Panc1 (cell line): ENCODE measurements at regions not wholly inside any gene's neighbourhood (a gene's known extent, or its start where the extent isn't known, plus 50 kb on each side); places are given as distances from the start of the nearest gene placed in this dataset.

Source experiments
- ATAC-seq: fragments of 200-7000 bp; cut with Tn5 transposase; 2 replicates; pipeline ENCODE4 v1.9.1; 2020; ENCODE audit warnings: mild to moderate bottlenecking, moderate library complexity
- BruUV-seq: library from RNA; stranded (reverse); fragments of 400-500 nt; replicated peaks from 2 replicates; lab custom pipeline; 2021; lab: Mats Ljungman, UMichigan
- CTCF ChIA-PET: fragments of 300-600 bp; sonication (Branson Sonifier 250); formaldehyde crosslinking; loops from one replicate; lab custom pipeline; 2022; ENCODE audit warnings: antibody characterized with exemption; lab: Charles Lee
- POLR2A ChIA-PET: fragments of 300-600 bp; sonication (Branson Sonifier 250); formaldehyde crosslinking; loops from one replicate; lab custom pipeline; 2022; ENCODE audit warnings: antibody characterized with exemption; lab: Charles Lee
- DNase-seq: peaks from one replicate; pipeline ENCODE4 v3.0.0-alpha.2; 2010; ENCODE audit warnings: low read depth, low spot score
- H3K27ac ChIP-seq: 2 replicates; pipeline ENCODE4 v1.5.1; 2011; ENCODE audit warnings: mild to moderate bottlenecking, low read length, inconsistent platforms
- H3K27me3 ChIP-seq: fragments of 200-500 bp; sonication (Bioruptor generic); 2 replicates; pipeline ENCODE4 v1.6.0; 2014; ENCODE audit warnings: low read length, inconsistent platforms; ENCODE audit not compliant: control insufficient read depth, insufficient read depth
- H3K36me3 ChIP-seq: fragments of 200-500 bp; sonication (Bioruptor generic); 2 replicates; pipeline ENCODE4 v1.5.1; 2014; ENCODE audit warnings: inconsistent platforms, mild to moderate bottlenecking, low read length, moderate library complexity; ENCODE audit not compliant: control insufficient read depth, insufficient read depth
- H3K4me1 ChIP-seq: 2 replicates; pipeline ENCODE4 v1.5.1; 2011; ENCODE audit warnings: inconsistent platforms, mild to moderate bottlenecking, low read length, moderate library complexity; ENCODE audit not compliant: control insufficient read depth, insufficient read depth
- H3K4me3 ChIP-seq, 2 experiments: 2 replicates each; pipeline ENCODE4 v1.5.1; 2011 to 2012; ENCODE audit warnings: low read depth in 2 of 2, low read length in 2 of 2, mild to moderate bottlenecking in 2 of 2, inconsistent platforms in 1 of 2, moderate library complexity in 1 of 2
- H3K9me3 ChIP-seq: fragments of 200-500 bp; sonication (Bioruptor generic); 2 replicates; pipeline ENCODE4 v1.5.1; 2014; ENCODE audit warnings: low read depth, mild to moderate bottlenecking, inconsistent platforms, low read length, moderate library complexity; ENCODE audit not compliant: control insufficient read depth, insufficient read depth
- POLR2AphosphoS5 ChIP-seq: IDR thresholded peaks from 2 replicates; pipeline ENCODE4 v1.6.1; 2012; ENCODE audit warnings: mild to moderate bottlenecking, low read depth, low read length, moderate library complexity
- REST ChIP-seq, 2 experiments: IDR thresholded peaks; 2 replicates each; pipeline ENCODE4 v1.6.1; 2011 to 2012; ENCODE audit warnings: low read depth in 2 of 2, control low read depth in 1 of 2, low read length in 1 of 2, mild to moderate bottlenecking in 1 of 2, moderate library complexity in 1 of 2; ENCODE audit not compliant: insufficient read depth in 1 of 2
- SIN3A ChIP-seq: IDR thresholded peaks from 2 replicates; pipeline ENCODE4 v1.6.1; 2012; ENCODE audit warnings: low read depth, mild to moderate bottlenecking, low read length, moderate library complexity, borderline replicate concordance; ENCODE audit not compliant: insufficient read depth
- TCF7L2 ChIP-seq: IDR thresholded peaks from 2 replicates; pipeline ENCODE4 v1.6.1; 2011; ENCODE audit warnings: mild to moderate bottlenecking, low read depth, low read length, inconsistent platforms
- in situ Hi-C: cut with HindIII; loops from 2 replicates; pipeline ENCODE4 v1.10.0; 2016; ENCODE audit warnings: low sequenced_read_pairs, low pct_unique_long_range_greater_than_20kb
- intact Hi-C: fragments of 100-400 bp; cut with micrococcal nuclease; formaldehyde crosslinking; loops from one replicate; pipeline ENCODE4 v1.10.0; 2022; ENCODE audit not compliant: unreplicated experiment
- TF ChIP-seq, protein P1 (sequence below): fragments of 450-650 bp; IDR thresholded peaks from 2 replicates; pipeline ENCODE4 v1.5.1; 2017; ENCODE audit warnings: mild to moderate bottlenecking

GRCh38 chr5:25562656-25563055 lies 917.9 kb upstream of the CDH10 start:
- Histone ChIP-seq H3K9me3 (no peaks in the 10 kb centered on the region), H3K4me3 (no peak overlapping the region), H3K27ac (no peak overlapping the region), H3K27me3 (no peaks in the 10 kb centered on the region), H3K36me3 (no peaks in the 10 kb centered on the region), H3K4me1 (no peaks in the 10 kb centered on the region)
- ChIA-PET POLR2A (no interaction called here), CTCF (no interaction called here)
- intact Hi-C loops (no loop called here), in situ Hi-C loops (no loop called here)
- BruUV-seq, result no TSS peak
- DNase-seq, result no peak
- TF ChIP-seq REST (IDR thresholded peaks at IDR 0.05; ENCODE audit: insufficient read depth in 1 of 2, low read depth in 2 of 2, low read length in 1 of 2) (no peak), SIN3A (no peak), POLR2AphosphoS5 (no peak), TCF7L2 (no peak)
- TF ChIP-seq, protein P1, sequence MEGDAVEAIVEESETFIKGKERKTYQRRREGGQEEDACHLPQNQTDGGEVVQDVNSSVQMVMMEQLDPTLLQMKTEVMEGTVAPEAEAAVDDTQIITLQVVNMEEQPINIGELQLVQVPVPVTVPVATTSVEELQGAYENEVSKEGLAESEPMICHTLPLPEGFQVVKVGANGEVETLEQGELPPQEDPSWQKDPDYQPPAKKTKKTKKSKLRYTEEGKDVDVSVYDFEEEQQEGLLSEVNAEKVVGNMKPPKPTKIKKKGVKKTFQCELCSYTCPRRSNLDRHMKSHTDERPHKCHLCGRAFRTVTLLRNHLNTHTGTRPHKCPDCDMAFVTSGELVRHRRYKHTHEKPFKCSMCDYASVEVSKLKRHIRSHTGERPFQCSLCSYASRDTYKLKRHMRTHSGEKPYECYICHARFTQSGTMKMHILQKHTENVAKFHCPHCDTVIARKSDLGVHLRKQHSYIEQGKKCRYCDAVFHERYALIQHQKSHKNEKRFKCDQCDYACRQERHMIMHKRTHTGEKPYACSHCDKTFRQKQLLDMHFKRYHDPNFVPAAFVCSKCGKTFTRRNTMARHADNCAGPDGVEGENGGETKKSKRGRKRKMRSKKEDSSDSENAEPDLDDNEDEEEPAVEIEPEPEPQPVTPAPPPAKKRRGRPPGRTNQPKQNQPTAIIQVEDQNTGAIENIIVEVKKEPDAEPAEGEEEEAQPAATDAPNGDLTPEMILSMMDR, result no peak
- ATAC-seq, result no peak

GRCh38 chr5:25554077-25554476 lies 909.3 kb upstream of the CDH10 start:
- Histone ChIP-seq H3K27ac (no peak overlapping the region), H3K9me3 (no peaks in the 10 kb centered on the region), H3K27me3 (no peaks in the 10 kb centered on the region), H3K4me1 (no peaks in the 10 kb centered on the region), H3K4me3 (no peak overlapping the region), H3K36me3 (no peaks in the 10 kb centered on the region)
- CTCF ChIA-PET, result no interaction called here
- intact Hi-C loops, result no loop called here
- DNase-seq (no peak), ATAC-seq (no peak)
- no TSS peak for BruUV-seq
- POLR2A ChIA-PET, result no interaction called here
- no peak for TF ChIP-seq TCF7L2
- in situ Hi-C loops, result no loop called here

DNA sequence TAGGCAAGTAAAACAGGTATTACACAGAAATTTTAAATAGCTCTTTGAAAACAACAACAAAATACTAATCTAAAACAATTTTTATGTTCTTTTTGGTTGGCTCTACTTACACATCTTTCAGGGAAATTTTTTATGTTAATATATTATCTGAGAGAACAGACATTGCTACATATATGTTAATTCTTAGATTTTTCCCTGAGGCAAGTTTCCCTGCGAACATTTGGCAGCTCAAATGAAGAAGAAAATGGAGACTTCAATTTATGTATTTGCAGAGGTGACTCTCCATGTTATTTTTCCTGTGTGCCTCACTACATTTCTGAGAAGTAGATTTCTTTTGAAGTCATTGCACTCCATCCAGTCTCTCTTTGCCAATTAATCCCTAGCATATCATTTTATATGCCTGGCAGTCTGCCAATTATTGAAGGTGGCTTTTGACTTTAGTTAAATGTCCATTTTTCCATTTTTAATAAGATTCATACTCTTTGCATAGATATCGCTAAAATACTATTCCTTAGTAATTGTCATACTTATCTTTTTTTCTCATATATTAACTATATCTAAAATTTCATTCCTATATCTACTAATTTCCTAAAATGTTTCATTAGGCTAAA lies 908.2 kb upstream of the CDH10 start:
- Histone ChIP-seq H3K4me3 (no peak overlapping the region), H3K4me1 (no peaks in the 10 kb centered on the region), H3K27ac (no peak overlapping the region), H3K9me3 (no peaks in the 10 kb centered on the region), H3K27me3 (no peaks in the 10 kb centered on the region), H3K36me3 (no peaks in the 10 kb centered on the region)
- BruUV-seq, result no TSS peak
- ATAC-seq, result no peak
- TF ChIP-seq SIN3A, result no peak
- no peak for TF ChIP-seq TCF7L2
- TF ChIP-seq POLR2AphosphoS5, result no peak
- TF ChIP-seq, protein P1, result no peak
- TF ChIP-seq REST (IDR thresholded peaks at IDR 0.05; ENCODE audit: insufficient read depth in 1 of 2, low read depth in 2 of 2, low read length in 1 of 2), result no peak
- DNase-seq, result no peak
- intact Hi-C loops (no loop called here), in situ Hi-C loops (no loop called here)
- ChIA-PET POLR2A (no interaction called here), CTCF (no interaction called here)
